ENCODE measurements at regions not wholly inside any gene's neighbourhood (a gene's known extent, or its start where the extent isn't known, plus 50 kb on each side); places are given as distances from the start of the nearest gene placed in this dataset.

DNA sequence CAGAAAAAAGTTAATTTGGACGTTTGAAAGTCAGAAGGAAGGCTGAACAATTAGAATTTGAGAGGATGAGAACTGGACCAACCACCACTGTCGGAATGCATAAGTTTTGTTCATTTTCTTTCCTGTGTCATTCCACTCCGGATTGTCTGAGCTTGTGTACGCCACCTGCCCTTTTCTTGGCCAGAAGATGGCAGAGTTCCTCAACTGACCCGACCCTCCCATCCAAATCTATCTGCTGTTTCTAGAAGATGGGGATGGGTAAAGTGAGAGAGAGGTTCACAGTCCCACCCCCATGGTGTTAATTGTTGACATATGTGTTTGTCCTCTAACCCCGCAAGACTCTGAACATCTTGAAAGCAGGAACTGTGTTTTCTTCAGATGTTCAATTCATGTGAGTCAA is 388.0 kb downstream of the VRK1 start:
- TF ChIP-seq, protein P1, sequence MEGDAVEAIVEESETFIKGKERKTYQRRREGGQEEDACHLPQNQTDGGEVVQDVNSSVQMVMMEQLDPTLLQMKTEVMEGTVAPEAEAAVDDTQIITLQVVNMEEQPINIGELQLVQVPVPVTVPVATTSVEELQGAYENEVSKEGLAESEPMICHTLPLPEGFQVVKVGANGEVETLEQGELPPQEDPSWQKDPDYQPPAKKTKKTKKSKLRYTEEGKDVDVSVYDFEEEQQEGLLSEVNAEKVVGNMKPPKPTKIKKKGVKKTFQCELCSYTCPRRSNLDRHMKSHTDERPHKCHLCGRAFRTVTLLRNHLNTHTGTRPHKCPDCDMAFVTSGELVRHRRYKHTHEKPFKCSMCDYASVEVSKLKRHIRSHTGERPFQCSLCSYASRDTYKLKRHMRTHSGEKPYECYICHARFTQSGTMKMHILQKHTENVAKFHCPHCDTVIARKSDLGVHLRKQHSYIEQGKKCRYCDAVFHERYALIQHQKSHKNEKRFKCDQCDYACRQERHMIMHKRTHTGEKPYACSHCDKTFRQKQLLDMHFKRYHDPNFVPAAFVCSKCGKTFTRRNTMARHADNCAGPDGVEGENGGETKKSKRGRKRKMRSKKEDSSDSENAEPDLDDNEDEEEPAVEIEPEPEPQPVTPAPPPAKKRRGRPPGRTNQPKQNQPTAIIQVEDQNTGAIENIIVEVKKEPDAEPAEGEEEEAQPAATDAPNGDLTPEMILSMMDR (IDR thresholded peaks at IDR 0.05; ENCODE audit: poor library complexity, severe bottlenecking) = peak; percentile 42
- TF ChIP-seq, protein P2, sequence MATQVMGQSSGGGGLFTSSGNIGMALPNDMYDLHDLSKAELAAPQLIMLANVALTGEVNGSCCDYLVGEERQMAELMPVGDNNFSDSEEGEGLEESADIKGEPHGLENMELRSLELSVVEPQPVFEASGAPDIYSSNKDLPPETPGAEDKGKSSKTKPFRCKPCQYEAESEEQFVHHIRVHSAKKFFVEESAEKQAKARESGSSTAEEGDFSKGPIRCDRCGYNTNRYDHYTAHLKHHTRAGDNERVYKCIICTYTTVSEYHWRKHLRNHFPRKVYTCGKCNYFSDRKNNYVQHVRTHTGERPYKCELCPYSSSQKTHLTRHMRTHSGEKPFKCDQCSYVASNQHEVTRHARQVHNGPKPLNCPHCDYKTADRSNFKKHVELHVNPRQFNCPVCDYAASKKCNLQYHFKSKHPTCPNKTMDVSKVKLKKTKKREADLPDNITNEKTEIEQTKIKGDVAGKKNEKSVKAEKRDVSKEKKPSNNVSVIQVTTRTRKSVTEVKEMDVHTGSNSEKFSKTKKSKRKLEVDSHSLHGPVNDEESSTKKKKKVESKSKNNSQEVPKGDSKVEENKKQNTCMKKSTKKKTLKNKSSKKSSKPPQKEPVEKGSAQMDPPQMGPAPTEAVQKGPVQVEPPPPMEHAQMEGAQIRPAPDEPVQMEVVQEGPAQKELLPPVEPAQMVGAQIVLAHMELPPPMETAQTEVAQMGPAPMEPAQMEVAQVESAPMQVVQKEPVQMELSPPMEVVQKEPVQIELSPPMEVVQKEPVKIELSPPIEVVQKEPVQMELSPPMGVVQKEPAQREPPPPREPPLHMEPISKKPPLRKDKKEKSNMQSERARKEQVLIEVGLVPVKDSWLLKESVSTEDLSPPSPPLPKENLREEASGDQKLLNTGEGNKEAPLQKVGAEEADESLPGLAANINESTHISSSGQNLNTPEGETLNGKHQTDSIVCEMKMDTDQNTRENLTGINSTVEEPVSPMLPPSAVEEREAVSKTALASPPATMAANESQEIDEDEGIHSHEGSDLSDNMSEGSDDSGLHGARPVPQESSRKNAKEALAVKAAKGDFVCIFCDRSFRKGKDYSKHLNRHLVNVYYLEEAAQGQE (IDR thresholded peaks at IDR 0.05; ENCODE audit: borderline replicate concordance) = no peak
- TF ChIP-seq EP300 (conservative IDR thresholded peaks at IDR 0.05; ENCODE audit: poor library complexity, severe bottlenecking) (no peak), POLR2AphosphoS5 (IDR thresholded peaks at IDR 0.05) (no peak), SMC3 (conservative IDR thresholded peaks at IDR 0.05; ENCODE audit: poor library complexity) (peak; percentile 46), TAF1 (IDR thresholded peaks at IDR 0.05; ENCODE audit: low read depth) (no peak), RAD21 (conservative IDR thresholded peaks at IDR 0.05) (peak; percentile 46), EZH2 (IDR thresholded peaks at IDR 0.05; ENCODE audit: borderline replicate concordance, insufficient read depth, low read length, poor library complexity, severe bottlenecking) (no peak)

Measured in neural cell (in vitro differentiated cells).